HPDE6-E6E7 (cell line): ENCODE measurements at regions not wholly inside any gene's neighbourhood (a gene's known extent, or its start where the extent isn't known, plus 50 kb on each side); places are given as distances from the start of the nearest gene placed in this dataset.
"Not testable (repeated sequence)": the region's sequence is repeated elsewhere in the genome, so short reads cannot be mapped to it uniquely, and the experiment has no call there.

Experiments
- DNase-seq: peaks from one replicate; pipeline ENCODE4 v3.0.0; 2011; ENCODE audit warnings: missing footprints; ENCODE audit errors: extremely low spot score

GRCh38 chr17:6373599-6373998, 61.3 kb downstream of the AIPL1 start:
- DNase-seq: not testable (repeated sequence)

DNA sequence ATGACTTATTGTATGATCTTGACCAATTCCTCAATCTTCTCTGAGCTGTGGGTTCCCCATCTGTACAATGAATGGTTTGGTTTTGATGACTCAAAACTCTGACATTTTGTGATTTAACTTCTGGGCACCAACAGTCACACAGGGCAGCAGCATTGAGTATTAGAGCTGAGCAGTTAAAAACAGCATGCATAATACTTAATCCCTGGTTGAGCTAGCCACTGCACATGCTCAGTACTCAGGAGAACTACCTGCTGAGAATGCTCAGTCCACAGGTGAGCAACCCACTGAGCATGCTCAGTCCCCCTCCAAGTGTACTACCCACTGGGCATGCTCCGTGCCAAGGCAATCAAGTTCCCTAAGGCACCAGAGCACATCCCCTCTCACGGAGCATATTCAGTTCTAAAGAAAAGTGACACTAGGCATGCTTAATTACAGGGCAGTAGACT, 68.7 kb downstream of the AIPL1 start:
- no peak for DNase-seq

DNA sequence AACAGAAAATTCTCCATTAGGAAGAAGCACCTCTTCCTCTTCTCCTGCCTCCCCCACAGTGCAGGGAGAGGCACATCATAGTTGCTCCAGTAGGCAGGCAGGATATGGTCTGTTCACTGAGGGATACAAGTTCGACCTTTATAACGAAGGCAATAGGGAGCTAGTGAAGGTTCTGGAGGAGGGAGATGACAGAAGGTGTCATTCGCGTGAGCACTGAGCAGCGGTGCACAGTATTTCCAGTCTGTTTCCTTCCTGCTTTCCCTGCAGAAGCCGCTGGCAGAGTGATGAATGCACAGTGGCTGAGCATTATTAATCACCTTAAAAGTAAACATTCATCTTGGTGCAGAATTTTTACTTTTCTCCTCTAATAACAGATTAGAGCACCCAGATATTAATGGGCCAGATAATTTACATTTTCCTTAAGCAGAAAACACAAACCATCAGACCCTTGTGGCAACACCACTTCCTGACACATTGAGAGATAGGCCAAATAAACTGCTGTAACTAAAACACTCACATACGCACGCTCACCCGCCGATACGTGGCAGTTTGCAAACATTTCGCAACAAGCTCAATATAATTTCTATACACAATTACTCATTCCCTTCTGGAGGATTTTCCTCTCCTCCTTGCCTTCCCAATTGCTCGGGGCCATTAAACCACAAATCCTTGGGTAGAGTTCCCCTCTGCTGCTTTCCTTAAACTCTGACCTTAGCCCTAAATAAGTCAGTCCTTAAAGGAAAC, 69.5 kb downstream of the AIPL1 start:
- DNase-seq: peak; percentile 13

DNA sequence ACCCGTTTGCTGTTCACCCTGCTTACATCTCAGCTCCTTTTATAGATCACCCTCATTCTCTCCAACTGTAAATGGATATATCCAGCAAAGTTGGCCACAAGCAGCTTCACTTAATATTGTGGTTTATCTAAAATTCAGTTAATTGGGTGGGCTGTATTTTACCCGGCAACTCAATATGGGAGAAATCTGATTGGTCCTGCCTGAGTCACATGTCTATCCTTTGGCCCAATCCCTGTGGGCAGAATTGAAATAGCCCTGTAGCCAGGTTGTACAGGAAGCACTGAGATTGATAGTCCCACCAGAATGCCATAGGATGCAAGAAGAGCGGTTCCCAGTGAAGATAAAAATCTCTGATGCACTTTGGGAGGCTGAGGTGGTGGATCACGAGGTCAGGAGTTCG, 73.2 kb downstream of the AIPL1 start:
- no peak for DNase-seq

DNA sequence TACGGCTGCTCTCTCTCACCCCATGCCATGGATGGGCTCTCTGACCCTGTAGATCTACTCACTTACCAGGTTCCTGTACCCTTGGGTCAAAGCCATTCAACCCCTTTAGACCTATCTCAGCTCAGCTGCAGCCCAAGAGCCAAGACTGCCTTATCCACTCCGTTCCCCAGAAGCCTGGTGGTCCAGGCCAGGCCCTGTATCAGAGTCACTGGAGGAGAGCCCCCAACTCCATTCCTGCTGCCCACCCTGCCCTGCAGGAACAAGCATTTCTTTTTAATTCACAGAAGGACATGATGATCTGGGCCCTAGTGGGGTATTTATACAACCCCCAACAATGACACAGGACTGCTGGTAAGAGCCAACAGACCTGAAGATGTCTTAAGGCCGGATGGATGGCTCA, 76.8 kb downstream of the AIPL1 start:
- DNase-seq: no peak

GRCh38 chr17:6356562-6356961, 78.4 kb downstream of the AIPL1 start:
- DNase-seq: no peak

- no peak for DNase-seq
Observed at GRCh38 chr17:6355196-6355595, 79.7 kb downstream of the AIPL1 start.

DNA sequence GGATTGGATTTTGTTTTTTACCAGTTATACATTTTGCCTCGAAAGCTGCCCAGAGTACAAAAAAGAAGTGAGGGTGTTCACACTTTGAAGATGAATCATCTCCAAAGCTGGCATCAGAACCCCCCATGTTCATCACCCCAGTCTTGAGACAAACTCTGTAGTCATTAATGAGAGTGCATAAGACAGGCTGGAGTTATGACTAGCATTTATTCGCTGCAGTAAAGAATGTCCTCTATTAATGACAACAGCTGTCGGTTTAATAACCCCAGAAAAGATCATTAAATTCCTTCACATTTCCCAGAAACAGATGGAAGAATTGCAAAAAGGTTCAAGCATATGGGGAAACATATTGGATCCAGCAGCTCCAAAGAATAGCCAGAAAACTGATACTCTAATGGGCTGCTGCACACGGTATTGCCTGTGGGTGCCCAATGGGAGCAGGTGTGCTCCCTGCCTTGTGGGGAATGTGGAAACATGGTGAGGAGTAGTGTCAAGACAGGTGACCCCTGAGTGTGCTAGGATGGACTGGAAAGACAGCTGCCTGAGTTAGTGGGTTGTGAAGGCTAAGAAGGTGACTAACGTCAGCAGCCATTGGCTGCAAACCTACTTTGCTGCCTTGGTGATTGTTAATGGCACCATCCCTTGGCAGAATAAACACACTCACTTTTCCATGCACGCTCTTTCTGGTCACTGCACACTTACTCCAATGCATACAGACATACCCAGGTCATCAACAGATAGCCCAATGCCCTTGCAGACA, 81.9 kb downstream of the AIPL1 start:
- no peak for DNase-seq

DNA sequence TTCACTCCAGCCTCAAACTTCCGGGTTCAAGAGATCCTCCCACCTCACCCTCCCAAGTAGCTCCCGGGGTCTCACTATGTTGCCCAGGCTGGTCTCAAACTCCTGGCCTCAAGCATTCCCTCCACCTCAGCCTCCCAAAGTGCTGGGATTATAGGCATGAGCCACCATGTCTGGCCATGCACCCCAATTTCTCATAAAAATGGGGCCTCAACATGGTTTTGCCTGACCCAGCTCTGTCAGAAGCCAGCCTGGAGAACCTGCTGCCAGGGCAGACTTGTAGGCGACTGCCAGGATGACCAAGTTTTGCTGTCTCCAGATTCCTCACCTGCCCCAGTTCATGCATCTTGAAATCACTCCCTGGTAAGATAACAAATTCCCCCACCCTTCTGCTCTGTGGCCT, 82.9 kb downstream of the AIPL1 start:
- no peak for DNase-seq

DNA sequence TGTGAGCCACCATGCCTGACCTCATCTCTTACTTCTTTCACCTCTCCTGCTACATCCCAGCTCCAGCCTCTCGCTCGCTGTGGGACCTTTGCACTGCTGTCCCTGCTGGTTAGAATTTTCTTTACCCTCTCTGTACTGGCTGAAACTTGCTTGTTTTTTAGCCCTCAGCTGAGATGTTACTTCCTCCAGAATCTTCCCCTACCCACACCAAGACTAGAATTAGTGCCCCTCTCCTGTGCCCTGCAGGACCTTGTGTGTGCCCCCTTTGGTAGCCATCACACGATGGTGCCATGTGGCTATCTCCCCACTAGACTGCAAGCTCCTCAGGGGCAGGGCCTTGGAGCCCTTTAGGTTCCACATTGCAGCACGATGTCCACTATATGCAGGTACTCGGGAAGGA, 84.1 kb downstream of the AIPL1 start:
- no peak for DNase-seq

GRCh38 chr17:6348891-6349290, 86.0 kb downstream of the AIPL1 start:
- no peak for DNase-seq

GRCh38 chr17:6347776-6348175, 87.1 kb downstream of the AIPL1 start:
- DNase-seq: no peak

- no peak for DNase-seq
Observed at GRCh38 chr17:6346986-6347385, 87.9 kb downstream of the AIPL1 start.

DNA sequence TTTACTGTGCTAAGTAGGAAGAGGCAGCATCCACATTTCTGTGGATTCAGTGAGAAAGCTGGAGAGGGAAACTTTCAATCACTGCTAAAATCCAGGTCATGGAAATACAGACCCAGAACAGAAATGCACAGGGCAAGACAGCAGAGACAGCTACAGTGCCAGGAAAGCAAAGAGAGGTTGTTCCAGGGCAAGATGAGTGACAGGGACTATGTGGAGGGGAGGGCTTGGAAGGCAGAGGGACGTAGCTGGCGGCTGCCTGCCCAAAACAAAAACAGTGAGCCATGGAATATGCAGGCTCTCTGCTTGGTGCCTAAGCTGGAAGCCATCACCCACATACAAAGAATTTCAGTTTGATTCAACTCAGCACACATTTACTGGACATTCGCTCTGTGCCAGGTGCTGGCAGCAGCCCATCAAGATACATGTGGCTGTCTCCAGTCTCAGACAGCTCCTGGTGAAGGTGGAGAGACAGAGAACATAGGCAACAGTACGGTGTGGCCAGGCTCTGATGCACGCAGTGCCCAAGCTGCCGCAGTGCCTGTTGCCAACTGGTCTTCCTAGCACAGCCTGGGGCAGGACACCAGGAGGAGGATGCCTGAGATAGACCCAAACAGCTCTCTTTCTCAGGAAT, 88.7 kb downstream of the AIPL1 start:
- DNase-seq: no peak

DNA sequence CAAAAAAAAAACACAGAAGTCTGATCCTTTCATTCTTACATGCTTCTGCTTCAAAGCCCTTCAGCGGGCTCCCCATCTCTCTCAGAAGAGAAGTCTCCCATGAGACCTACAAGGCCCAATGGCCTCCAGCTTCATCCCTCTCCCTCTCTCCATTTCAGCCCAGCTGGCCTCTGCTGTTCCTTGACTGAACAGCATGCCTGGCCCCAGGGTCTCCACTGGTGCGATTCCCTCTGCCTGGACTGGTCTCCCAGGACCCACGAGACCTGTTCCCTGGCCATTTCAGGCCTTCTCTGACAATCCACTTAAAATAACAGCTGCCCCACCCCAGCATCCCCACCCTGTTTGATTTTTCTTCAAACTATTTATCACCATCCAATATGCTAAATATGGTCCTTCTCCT, 91.2 kb downstream of the AIPL1 start:
- no peak for DNase-seq

DNA sequence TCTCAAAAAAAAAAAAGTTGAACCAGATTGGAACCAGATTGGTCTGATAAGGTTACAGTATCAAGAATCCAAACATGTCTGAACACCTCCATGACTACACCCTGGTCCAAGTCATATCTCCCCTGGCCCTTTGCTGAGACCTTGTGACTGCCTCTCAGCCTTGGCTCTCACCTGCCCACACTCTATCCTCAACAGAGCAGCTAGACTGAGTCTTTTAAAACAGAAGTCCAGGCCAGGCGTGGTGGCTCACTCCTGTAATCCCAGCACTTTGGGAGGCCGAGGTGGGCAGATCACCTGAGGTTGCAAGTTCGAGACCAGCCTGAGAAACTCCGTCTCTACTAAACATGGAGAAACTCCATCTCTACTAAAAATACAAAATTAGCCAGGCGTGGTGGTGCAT, 91.7 kb downstream of the AIPL1 start:
- DNase-seq: no peak

DNA sequence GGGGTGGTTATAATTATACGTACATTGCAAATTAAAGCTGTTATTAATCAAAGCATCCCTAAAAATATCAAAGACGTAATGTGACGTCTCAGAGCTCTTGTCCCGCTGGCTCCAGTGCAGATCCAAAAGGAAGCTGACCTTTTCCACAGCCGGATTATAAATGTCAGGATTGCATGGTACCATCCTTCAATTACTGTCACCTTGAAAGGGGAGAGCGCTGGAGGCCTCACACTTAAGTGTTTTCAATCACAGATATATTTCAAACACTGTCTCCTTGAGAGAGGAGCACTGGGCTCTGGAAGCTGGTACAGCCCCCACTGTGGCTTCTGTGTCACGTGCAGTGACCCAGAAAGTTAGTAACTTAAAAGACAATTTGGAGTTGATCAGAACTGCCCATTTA, 94.2 kb downstream of the AIPL1 start:
- DNase-seq: no peak

GRCh38 chr17:6334386-6334785, 100.5 kb downstream of the AIPL1 start:
- DNase-seq: no peak

DNA sequence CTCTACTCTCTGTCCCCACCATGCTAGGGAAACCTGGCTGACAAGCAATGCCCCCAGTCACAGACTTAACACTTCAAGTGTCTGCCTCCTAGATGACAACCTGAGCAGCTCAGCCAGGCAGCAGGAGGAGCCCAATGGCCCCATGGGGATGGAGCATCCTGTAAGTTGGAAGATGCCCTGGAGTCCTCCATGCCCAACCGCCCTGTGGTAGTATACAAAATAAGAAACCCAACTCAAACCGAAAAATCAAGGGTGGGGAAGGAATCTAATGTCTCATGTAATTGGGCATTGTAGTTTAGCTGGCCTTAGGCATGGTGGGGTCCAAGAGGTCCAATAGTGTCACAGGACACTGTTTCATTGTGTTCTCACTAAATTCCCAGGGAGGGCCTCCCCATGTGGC, 104.0 kb downstream of the AIPL1 start:
- DNase-seq: no peak

DNA sequence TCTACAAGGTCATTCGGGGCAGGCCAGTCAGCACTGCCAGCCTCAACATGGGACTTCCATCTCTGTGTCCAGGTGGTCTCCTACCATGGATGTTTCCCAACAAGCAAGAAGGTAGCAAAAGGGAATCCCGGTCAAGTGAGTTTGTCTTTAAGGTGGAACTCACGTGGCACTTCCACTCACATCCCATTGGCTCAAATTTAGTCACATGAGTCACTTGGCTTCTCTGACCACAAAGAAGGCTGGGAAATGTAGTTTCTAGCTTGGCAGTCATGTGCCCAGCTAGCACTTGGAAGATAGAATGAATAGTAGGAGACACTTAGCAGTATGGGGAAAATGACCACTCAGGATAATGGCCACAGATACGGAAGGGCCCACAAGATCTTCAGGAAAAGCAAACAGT, 106.6 kb downstream of the AIPL1 start:
- no peak for DNase-seq

DNA sequence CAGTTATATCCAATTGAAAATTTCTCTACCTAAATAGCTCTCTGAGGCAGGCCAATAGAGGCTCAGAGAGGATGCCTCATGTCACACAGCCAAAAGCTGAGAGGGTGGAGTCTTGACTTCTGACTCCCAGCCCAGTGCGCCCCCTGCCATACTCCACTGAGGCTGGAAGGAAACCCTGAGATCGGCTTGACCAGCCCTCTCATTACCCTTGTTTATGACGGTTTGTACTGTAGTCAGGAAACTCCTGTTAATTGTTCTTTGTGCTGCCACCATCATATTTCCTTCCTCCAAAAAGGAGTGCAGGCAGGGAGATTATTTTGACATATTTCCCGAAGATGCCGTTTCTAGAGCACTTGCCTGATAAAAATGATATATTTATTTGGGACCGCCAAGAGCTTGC, 107.9 kb downstream of the AIPL1 start:
- DNase-seq: no peak

- DNase-seq: no peak
Observed at GRCh38 chr17:6326483-6326882, 108.4 kb downstream of the AIPL1 start.

- DNase-seq: no peak
Observed at GRCh38 chr17:6325741-6326140, 109.2 kb downstream of the AIPL1 start.
